IPS DF 6.9 (cell line): ENCODE measurements at regions not wholly inside any gene's neighbourhood (a gene's known extent, or its start where the extent isn't known, plus 50 kb on each side); places are given as distances from the start of the nearest gene placed in this dataset.

Experiments used
- DNase-seq: peaks from one replicate; pipeline ENCODE4 v3.0.0-alpha.2; 2013; ENCODE audit warnings: low read depth, low spot score
- H3K27ac ChIP-seq: one replicate; pipeline ENCODE4 v1.5.1; 2013; ENCODE audit warnings: low read length, control low read depth
- H3K27me3 ChIP-seq: 2 replicates; pipeline ENCODE4 v1.6.1; 2013; ENCODE audit warnings: mild to moderate bottlenecking, low read length; ENCODE audit not compliant: control insufficient read depth, insufficient read depth
- H3K36me3 ChIP-seq: 2 replicates; pipeline ENCODE4 v1.6.1; 2013; ENCODE audit warnings: low read length; ENCODE audit not compliant: control insufficient read depth, insufficient read depth
- H3K4me1 ChIP-seq: 2 replicates; pipeline ENCODE4 v1.6.1; 2013; ENCODE audit warnings: low read length; ENCODE audit not compliant: control insufficient read depth, insufficient read depth
- H3K4me3 ChIP-seq: 2 replicates; pipeline ENCODE4 v1.5.1; 2013; ENCODE audit warnings: mild to moderate bottlenecking, low read length
- H3K9me3 ChIP-seq: 2 replicates; pipeline ENCODE4 v1.6.1; 2013; ENCODE audit warnings: low read length, inconsistent platforms; ENCODE audit not compliant: control insufficient read depth, insufficient read depth
- WGBS: extraction: QIAGEN DNeasy Blood & Tissue Kit; methylation state at CpG from one replicate; pipeline ENCODE4 v1.1.7; 2013; ENCODE audit warnings: mixed read lengths, missing lambda C conversion rate; ENCODE audit not compliant: insufficient read length, insufficient coverage; 5-methylcytosine and 5-hydroxymethylcytosine counted together

DNA sequence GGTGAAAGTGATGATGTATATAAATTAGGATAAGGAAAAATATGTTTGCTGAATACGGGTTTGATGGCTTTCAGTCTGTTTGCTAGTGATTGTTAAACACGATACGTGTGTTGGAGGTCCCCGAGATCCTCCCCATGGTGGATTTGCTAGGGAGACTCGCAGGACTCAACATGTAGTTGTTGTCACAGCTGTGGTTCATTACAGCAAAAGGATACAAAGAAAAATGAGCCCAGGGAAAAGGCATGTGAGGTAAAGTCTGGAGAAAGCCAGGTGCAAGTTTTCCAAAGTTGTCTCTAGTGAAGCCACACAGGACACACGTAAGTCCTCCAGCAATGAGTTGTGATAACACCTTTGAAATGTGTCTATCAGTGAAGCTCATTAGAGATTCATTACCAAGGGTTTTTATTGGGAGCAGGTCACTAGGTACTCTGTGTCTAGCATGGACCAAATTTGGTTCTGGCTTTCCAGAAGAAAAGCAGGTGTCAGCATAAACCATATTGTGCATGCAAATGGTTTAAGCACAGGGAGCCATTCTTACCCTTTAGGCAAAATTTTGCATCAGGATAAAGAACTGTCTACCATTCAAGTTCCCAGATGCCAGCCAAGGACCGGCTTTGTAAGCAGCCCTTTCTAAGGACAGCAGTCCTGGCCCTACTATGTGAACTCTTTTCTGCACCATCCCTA lies 215.2 kb upstream of the WSCD1 start:
- Histone ChIP-seq H3K36me3 (no peaks in the 10 kb centered on the region), H3K9me3 (no peaks in the 10 kb centered on the region), H3K4me3 (no peak overlapping the region), H3K27ac (no peak overlapping the region), H3K4me1 (no peaks in the 10 kb centered on the region), H3K27me3 (no peaks in the 10 kb centered on the region)
- 100% methylated on average over 1 of the region's 7 CpGs for WGBS
- DNase-seq = no peak

DNA sequence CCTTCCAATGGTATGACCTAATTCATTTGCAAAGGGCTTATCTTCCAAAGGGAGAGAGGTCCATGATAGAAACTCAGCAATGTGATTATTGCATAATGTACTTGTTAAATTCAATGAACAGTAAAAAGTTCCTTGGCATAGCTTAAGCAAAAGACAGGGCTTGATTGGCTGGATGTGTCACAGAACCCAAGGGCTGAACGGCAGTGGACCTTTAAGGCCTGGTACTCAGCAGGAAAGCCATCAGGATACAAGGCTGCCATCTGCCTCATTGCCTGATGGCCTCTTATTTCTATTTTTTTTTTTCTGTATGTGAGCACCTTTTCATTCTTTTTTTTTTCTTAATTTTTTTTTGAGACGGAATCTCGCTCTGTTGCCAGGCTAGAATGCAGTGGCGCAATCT lies 208.9 kb upstream of the WSCD1 start:
- DNase-seq = no peak
- H3K4me3 ChIP-seq = no peak overlapping the region
- WGBS = no CpG with 5 or more reads among the region's 4 CpGs

DNA sequence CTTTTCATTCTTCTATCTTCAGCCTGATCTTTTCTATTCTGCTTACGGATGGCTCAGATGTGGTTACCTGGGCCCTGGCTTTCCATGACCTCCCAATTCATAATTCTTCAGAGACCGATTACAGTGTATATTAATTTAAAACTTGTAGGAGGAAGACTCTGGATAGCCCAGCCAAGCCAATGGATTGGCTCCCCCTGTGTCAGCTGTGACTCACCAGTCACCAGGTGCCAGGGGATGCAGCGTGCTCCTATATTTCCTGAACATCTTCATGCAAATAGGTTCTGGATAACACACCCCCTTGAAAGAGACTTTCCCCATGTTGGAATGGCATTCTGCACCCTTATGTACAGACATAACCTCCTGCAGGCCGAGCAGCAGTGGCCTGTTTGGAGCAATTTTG lies 208.3 kb upstream of the WSCD1 start:
- Histone ChIP-seq H3K27me3 (no peaks in the 10 kb centered on the region), H3K4me3 (no peak overlapping the region), H3K36me3 (no peaks in the 10 kb centered on the region), H3K4me1 (no peaks in the 10 kb centered on the region), H3K27ac (no peak overlapping the region), H3K9me3 (no peaks in the 10 kb centered on the region)
- DNase-seq = no peak
- no CpG with 5 or more reads among the region's 4 CpGs for WGBS

More for the DNA sequence above, 208.9 kb upstream of the WSCD1 start:
- no peaks in the 10 kb centered on the region for H3K4me1 ChIP-seq
- no peaks in the 10 kb centered on the region for H3K27me3 ChIP-seq
- no peak overlapping the region for H3K27ac ChIP-seq
- H3K9me3 ChIP-seq = no peaks in the 10 kb centered on the region
- no peaks in the 10 kb centered on the region for H3K36me3 ChIP-seq

DNA sequence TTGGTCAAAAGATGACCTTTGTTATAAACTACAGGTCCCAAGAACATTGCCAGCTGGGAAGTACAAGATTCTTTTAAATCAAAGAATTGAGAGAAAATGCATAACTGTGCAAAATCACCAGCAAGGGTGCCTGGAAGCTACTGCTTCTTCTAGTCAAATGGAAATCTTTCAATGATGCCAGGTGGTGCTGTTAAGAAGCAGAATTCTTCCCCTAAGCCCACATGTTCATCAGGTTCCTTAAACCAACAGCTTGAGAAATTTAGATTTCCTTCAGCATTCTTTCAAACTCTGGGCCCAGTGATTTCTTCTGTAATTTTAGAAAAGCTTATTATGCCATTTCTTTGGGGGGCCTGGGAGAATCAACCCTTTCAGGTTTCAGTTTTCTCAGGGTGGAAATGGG lies 207.8 kb upstream of the WSCD1 start:
- Histone ChIP-seq H3K9me3 (no peaks in the 10 kb centered on the region), H3K36me3 (no peaks in the 10 kb centered on the region), H3K4me3 (no peak overlapping the region), H3K27me3 (no peaks in the 10 kb centered on the region), H3K4me1 (no peaks in the 10 kb centered on the region), H3K27ac (no peak overlapping the region)
- DNase-seq = no peak

DNA sequence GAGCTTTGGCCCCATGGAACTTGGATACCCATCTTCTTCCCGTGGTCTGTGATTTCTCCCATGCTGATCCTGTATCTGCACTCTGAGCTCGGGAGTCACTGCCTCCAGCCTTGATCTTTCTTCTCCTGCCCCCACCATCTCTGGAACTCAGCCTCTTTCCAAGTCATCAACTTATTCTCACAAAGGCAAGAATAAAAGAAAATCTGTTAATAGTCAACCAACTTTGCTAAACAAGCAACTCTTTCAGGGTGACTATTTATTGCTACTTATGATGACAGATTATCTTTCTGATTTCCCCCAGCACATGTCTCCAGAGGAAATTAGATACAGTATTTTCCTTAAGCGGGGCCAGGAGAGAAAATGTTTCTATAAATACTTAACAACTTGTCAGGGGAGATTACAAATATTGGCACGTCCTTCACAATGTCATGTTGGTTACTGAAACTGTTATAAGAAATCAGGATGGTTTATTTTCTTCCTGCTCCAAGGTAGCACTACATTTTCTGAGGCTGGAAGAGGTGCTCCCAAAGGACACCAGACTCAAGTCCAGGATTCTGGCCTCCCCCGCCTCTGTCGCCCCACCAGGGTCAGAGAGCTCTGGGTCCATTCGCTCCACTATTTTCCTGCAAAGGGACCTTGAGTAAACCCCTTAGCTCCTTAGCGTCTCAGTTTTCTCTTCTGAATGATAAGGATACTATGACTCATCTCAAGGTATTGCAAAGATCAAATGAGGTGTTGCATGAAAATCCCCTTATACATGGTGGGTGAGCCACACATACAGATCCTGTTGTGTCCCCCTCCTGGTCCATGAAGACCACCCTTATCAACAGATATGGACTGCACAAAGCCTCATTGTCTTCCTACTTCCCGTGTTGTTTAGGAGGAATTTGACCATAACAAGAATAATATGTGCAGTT lies 205.2 kb upstream of the WSCD1 start:
- H3K9me3 ChIP-seq = no peaks in the 10 kb centered on the region
- no peak for DNase-seq
- WGBS = no CpG with 5 or more reads among the region's 9 CpGs
- H3K36me3 ChIP-seq = no peaks in the 10 kb centered on the region
- H3K27me3 ChIP-seq = no peaks in the 10 kb centered on the region
- H3K4me3 ChIP-seq = no peak overlapping the region
- no peak overlapping the region for H3K27ac ChIP-seq
- H3K4me1 ChIP-seq = no peaks in the 10 kb centered on the region

DNA sequence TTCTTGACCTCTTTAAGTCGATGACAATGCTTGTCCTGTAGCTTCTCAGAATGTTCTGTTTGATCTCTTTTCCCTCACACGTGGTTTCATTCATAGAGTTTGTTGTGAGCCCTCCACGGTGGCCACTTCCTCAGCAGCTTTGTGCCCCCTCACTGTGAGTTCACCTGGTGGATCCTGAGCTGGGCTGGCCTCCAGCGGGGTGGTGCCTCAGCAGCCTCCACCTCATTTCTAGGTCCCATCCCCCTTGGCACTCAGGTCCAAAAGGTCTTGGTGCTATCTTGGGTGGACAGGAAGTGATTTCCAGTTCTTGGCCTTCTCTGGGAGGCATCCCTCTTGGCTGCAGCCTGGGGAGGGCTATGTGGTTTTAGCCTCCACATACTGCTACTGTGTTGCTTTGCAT lies 203.2 kb upstream of the WSCD1 start:
- no peak for DNase-seq
- Histone ChIP-seq H3K27me3 (no peaks in the 10 kb centered on the region), H3K27ac (no peak overlapping the region), H3K4me3 (no peak overlapping the region), H3K9me3 (no peaks in the 10 kb centered on the region), H3K36me3 (no peaks in the 10 kb centered on the region), H3K4me1 (no peaks in the 10 kb centered on the region)
- WGBS = no CpG with 5 or more reads among the region's 4 CpGs

DNA sequence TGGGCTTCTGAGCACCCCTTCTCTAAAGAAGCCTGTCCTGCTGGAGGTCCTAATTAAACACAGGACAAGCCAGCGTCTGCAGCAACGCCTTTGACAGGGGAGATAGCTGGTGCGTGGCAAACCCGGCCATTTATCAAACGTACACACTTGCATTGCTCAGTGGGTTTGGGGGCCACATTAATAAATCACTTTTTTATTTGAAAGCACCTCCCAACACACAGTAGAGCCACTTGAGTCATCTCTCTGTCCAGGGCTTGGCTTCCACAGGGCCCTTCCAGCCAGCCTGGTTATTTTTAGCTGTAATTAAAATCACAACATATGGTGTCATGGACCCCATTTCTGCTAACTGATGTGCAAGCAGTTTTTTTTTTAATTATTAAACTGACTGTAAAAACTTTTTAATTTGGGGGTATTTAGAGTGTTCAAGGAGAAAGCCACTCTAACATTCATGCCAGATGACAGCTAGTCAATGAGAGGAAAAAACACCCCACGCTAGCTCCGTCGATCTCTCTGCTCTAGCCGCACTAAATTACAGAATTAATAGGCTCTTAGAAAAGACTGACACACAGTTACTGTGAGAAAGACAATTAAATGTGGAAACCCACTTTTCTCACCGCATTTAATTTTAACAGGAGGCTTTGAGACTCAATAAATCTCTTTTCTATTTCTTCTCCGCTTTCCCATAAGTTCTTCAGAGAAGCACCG lies 201.0 kb upstream of the WSCD1 start:
- WGBS = no CpG with 5 or more reads among the region's 12 CpGs
- Histone ChIP-seq H3K9me3 (no peaks in the 10 kb centered on the region), H3K4me1 (no peaks in the 10 kb centered on the region), H3K36me3 (no peaks in the 10 kb centered on the region), H3K27ac (no peak overlapping the region), H3K4me3 (no peak overlapping the region), H3K27me3 (no peaks in the 10 kb centered on the region)
- no peak for DNase-seq

DNA sequence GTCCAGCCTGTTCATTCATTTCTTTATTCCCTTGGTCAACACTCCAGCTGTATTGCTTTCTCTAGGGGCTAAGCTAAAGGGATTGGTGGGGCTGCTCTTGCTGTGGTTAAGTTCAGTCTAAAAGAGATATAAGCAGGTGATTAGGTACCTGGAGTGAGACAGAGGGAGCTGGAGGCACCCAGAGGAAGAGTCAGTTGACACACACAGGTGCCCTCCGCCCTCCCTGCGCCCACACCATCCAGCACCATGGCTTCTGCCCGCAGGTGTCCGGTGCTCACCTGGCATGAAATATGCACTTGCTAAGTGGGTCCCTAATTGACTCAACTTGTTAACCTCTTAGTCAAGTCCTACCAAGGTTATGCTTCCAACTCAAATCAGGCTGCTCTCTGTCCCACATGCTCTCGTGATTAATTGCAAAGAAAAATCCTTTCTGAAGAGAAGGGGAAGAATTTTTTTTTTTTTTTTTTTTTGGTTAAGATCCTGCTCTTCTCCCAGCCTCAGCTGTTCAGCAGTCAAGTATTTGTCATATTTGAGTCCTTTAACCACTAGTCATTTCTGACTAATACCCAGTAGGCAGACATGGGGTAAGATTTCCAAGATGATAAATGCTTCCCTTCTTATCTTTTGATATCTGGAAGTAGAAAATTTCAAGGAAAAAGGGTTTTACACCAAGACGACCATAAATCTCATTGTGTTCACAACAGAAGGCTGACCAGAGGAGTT lies 199.8 kb upstream of the WSCD1 start:
- H3K27me3 ChIP-seq = no peaks in the 10 kb centered on the region
- no peak overlapping the region for H3K4me3 ChIP-seq
- no peak overlapping the region for H3K27ac ChIP-seq
- H3K36me3 ChIP-seq = no peaks in the 10 kb centered on the region
- no CpG with 5 or more reads among the region's 6 CpGs for WGBS
- DNase-seq = no peak
- H3K9me3 ChIP-seq = no peaks in the 10 kb centered on the region
- H3K4me1 ChIP-seq = no peaks in the 10 kb centered on the region

DNA sequence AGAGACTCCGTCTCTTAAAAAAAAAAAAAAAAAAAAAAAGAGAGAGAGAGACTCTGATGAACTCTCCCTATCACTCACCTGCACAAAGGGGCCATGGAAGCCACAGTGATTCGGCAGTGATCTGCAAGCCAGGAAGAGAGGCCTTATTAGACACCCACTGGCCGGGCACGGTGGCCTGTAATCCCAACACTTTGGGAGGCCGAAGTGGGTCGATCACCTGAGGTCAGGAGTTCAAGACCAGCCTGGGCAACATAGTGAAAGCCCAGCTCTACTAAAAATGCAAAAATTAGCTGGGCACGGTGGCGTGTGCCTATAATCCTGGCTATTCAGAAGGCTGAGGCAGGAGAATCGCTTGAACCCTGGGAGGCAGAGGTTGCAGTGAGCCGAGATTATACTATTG lies 198.5 kb upstream of the WSCD1 start:
- Histone ChIP-seq H3K4me3 (no peak overlapping the region), H3K27ac (no peak overlapping the region), H3K27me3 (no peaks in the 10 kb centered on the region), H3K4me1 (no peaks in the 10 kb centered on the region), H3K9me3 (no peaks in the 10 kb centered on the region), H3K36me3 (no peaks in the 10 kb centered on the region)
- DNase-seq = no peak
- no CpG with 5 or more reads among the region's 10 CpGs for WGBS

DNA sequence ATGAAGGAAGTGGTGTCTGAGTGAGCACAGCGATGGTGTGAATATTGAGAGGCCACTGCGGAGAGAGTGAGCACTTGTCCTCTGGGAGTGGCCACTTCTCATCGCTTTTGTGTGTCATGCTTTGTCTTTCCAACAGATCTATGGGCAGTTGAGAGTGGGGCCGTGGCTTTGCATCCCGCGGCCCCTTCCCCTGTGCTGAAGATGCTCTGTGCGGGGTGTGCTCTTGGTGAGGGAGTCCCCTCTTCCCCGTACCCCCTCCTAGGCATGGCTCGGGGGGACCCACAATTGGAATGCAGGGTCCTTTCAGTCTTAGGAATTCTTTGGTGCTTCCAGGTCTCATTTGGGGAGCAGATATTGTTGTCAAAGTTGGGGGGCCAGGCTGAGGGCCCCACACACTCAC lies 197.3 kb upstream of the WSCD1 start:
- H3K36me3 ChIP-seq = no peaks in the 10 kb centered on the region
- H3K27me3 ChIP-seq = no peaks in the 10 kb centered on the region
- no peak overlapping the region for H3K27ac ChIP-seq
- WGBS = no CpG with 5 or more reads among the region's 9 CpGs
- H3K4me3 ChIP-seq = no peak overlapping the region
- H3K9me3 ChIP-seq = no peaks in the 10 kb centered on the region
- DNase-seq = no peak
- H3K4me1 ChIP-seq = peaks cover 2% of the 10 kb centered on the region; the same call in 1 of the 2 replicates
